Activated CD4-positive, alpha-beta T cell treated with anti-CD3 and anti-CD28 coated beads, Interleukin-2, amount 50 U/mL, for 48 hours (primary cell): ENCODE measurements at regions not wholly inside any gene's neighbourhood (a gene's known extent, or its start where the extent isn't known, plus 50 kb on each side); places are given as distances from the start of the nearest gene placed in this dataset.
"Not testable (repeated sequence)": the region's sequence is repeated elsewhere in the genome, so short reads cannot be mapped to it uniquely, and the experiment has no call there.

Experiments used
- DNase-seq, 2 experiments: peaks; one replicate each; pipeline ENCODE4 v3.0.0-alpha.2; 2020

DNA sequence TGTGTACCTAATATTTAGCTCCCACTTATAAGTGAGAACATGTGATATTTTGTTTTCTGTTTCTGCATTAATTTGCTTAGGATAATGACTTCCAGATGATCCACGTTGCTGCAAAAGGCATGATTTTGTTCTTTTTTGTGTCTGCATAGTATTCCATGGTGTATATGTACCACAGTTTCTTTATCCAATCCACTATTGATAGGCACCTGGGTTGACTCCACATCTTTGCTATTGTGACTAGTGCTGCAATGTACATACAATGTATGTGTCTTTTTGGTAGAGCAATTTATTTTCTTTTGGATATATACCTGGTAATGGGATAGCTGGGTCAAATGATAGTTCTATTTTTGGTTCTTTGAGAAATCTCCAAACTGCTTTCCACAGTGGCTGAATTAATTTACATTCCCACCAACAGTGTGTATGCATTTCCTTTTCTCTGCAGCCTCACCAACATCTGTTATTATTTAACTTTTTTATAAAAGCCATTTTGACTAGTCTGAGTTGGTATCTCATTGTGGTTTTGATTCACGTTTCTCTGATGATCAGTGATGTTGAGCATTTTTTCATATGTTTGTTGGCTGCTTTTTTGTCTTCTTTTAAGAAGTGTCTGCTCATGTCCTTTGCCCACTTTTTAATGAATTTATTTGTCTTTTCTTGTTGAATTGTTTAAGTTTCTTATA is 102.8 kb upstream of the GAS1 start:
- DNase-seq, result not testable (repeated sequence)

DNA sequence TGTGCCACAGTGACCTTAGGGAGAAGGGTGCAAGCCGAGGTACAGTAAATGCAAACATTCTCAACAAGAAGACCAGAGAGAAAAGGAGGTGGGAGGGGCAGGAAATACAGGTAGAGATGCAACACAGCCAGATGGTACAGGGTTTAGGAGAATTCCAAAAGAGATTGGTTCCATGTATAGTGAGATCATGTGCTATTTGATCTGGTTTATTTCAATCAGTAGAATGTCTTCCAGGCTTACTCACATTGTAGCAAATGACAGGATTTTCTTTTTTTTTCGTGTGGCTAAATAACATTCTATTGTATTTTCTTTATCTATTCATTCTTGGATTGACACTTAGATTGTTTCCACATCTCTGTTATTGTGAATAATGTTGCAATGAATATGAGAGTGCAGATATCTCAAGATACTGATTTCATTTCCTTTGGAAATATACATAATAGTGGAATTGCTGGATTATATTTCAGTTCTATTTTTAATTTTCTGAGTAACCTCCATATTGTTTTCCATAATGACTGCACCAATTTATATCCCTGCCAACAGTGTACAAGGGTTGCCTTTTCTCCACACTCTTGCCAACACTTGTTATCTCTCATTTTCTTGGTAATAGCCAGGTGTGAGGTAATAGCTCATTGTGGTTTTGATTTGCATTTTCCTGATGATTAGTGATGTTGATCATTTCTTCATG is 107.8 kb upstream of the GAS1 start:
- no peak for DNase-seq

DNA sequence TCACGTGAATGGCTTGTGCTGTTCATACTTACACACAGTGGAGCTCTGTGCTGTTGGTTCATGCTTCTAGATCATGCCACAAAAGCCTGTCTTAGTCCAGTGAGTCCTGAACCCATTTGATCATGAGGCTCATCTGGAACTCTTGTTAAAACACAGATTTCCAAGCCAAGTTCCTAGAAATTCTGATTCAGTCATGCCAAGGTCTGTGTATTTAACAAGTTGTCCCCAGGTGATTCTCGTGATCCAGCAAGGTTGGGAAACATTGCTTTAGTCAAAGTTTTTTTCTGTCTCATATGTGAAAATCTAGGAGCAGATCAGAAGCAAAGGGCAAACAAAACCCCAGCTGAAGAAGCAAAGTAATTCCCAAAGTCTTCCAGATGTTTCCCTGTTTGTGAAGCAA is 112.5 kb upstream of the GAS1 start:
- no peak for DNase-seq

- no peak for DNase-seq
Measured at GRCh38 chr9:87062746-87063145, 115.4 kb upstream of the GAS1 start.

GRCh38 chr9:87063246-87063645 is 115.9 kb upstream of the GAS1 start:
- no peak for DNase-seq

GRCh38 chr9:87063871-87064270 is 116.6 kb upstream of the GAS1 start:
- no peak for DNase-seq

- DNase-seq, result no peak
Measured at GRCh38 chr9:87064311-87064710, 117.0 kb upstream of the GAS1 start.

- DNase-seq, result no peak
Measured at GRCh38 chr9:87065981-87066380, 118.7 kb upstream of the GAS1 start.

DNA sequence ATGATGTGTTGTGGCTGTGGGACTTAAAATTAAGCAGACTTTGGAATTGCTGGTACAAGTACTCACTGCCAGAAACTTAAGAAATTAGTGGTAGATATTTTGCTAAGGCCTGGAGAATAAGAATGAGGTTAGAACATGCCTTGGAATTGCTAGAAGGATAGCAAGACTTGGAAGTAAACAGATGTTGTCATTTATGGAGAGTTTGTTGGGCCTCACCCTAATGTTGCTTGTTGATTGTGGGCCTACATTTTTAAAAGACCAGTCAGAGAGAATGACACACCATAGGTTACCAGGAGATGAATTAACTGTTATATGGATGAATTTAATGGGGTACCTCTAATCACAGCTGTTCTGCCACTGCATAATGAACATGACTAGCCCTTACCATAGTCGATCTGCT is 120.1 kb upstream of the GAS1 start:
- DNase-seq, result no peak

DNA sequence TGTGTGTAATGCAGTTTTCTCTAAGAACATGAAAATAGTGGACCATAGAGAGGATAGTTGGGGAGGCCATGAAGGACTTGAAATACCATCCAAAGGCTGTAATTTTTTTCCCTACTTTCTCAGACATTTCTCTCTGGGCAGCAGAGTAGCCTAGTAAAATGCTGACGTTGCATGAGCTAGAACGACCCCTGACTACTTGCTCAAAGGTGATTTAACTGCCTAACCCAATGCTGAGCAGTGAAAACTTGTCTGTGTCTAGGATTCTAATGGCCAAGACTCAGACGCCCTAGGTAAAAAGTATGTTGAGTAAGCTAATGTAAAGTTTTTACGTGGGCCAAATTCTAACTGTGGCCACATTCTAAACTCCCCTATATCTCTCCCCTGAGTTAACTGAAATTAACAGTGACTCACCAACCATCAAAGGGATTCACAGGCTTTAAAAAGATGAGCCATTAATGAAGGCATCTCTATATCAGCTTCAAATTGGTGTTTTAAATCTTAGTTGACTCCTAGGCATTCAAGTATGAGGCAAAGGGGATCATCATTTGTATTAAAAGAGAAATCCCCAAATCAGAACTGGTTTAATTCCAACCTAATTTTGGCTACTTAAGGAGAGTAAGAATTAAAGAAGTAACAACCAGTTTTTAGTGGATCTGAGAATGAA is 121.0 kb upstream of the GAS1 start:
- no peak for DNase-seq

- DNase-seq, result no peak
Measured at GRCh38 chr9:87069690-87070089, 122.4 kb upstream of the GAS1 start.

DNA sequence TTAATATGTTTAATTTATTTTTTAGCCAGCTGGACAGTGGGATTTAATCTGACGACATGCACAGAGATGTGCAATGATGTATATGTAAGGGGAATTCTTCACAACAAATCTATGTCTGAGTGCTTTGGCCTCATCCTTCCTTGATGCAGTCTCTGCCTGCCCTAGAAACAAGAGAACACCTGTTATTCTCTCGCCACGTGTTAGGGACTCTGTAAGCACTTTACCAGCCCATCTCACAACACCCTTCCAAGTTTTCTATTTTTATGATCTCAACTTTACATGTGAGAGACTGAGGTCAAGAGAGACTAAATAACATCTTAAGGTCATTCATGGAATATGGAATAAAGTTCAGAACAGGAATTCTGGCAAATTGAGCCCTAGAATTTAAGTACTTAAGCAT is 123.0 kb upstream of the GAS1 start:
- DNase-seq, result no peak

GRCh38 chr9:87071473-87071872 is 124.2 kb upstream of the GAS1 start:
- no peak for DNase-seq

- DNase-seq, result no peak
Measured at GRCh38 chr9:87073692-87074091, 126.4 kb upstream of the GAS1 start.

DNA sequence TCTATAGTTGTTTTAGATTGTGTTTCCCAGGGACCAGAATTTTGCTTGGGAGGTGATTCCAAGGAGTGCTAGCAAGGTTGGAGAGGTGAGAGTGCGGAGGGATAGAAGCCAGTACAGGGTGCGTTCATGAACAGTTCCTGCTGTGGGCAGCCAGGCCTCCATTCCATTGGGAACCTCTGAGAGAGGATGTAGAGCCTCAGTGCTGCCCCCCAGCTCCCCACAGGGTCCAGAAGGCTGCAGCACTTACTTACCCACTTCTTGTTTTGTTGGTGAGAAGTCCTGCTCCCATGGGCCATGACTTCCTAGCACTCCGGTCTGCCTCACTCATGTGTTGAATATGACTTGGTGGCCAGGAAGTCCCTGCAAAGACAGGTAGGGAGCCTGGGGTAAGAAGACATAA is 128.2 kb upstream of the GAS1 start:
- no peak for DNase-seq

DNA sequence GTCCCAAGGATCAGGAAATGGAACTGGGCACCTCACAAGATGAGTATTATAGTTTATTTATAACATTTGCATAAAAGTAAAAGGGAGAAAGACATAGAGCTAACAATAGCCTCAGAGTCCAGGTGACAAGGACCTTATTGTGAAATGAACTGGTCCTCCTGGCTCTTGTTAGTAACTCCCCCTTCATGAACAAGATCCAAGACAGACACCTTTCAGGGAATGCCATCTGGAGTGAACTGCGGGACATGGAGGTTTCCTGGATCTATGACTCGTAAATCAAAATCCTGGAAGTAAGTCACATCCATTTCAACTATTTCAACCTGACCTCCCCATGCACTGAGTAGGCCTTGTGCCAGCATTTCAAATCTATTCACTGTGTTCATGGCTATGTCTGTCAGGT is 129.5 kb upstream of the GAS1 start:
- DNase-seq, result no peak

DNA sequence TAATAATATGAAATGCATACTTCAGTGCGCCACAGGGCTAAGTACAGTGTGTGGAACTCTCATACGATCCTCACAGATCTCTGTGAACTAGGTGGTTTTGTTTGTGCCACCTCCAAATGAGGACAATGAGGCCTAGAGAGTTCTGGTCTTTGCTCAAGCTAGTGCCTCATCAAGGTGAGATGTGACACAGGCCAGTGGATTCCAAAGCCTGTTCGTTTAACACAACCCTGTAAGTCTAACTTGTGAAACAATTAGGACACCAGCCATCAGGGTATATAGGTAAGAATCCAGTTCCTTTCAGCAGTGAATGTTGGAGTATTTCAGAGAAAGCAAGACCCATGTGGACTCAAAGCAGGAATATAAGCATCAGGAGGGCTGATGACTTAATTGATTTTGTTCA is 130.7 kb upstream of the GAS1 start:
- DNase-seq, result no peak

GRCh38 chr9:87080512-87081264 is 133.4 kb upstream of the GAS1 start:
- no peak for DNase-seq

- no peak for DNase-seq
Measured at GRCh38 chr9:87081503-87081902, 134.2 kb upstream of the GAS1 start.

GRCh38 chr9:87083986-87084385 is 136.7 kb upstream of the GAS1 start:
- DNase-seq, result no peak

GRCh38 chr9:87084407-87084806 is 137.1 kb upstream of the GAS1 start:
- no peak for DNase-seq

GRCh38 chr9:87085073-87085472 is 137.8 kb upstream of the GAS1 start:
- no peak for DNase-seq

- no peak for DNase-seq
Measured at GRCh38 chr9:87085521-87085920, 138.2 kb upstream of the GAS1 start.
